GM12878 (cell line): ENCODE measurements at regions not wholly inside any gene's neighbourhood (a gene's known extent, or its start where the extent isn't known, plus 50 kb on each side); places are given as distances from the start of the nearest gene placed in this dataset.
A peak's percentile ranks its signal among the peaks of the same experiment; 100 is the strongest.

Experiments used
- ATAC-seq: fragments of 200-7000 bp; cut with Tn5 transposase; 3 replicates; pipeline ENCODE4 v1.9.1; 2020; ENCODE audit warnings: mild to moderate bottlenecking, moderate library complexity
- BruUV-seq: library from RNA; stranded (reverse); fragments of 400-500 nt; replicated peaks from 2 replicates; lab custom pipeline; 2021; lab: Mats Ljungman, UMichigan
- CTCF ChIA-PET: fragments of 300-600 bp; sonication (Branson Sonifier 250); formaldehyde crosslinking; extraction: SDS; loops from one replicate; lab custom pipeline; 2021; ENCODE audit warnings: inconsistent platforms; lab: Yijun Ruan, JAX
- POLR2A ChIA-PET: fragments of 350-600 bp; formaldehyde crosslinking; extraction: SDS; loops from one replicate; lab custom pipeline; 2021; ENCODE audit warnings: inconsistent platforms; lab: Charles Lee
- RAD21 ChIA-PET: fragments of 300-600 bp; sonication (Branson Sonifier 250); formaldehyde crosslinking; loops from one replicate; lab custom pipeline; 2023; ENCODE audit warnings: antibody characterized with exemption; ENCODE audit not compliant: unreplicated experiment; lab: Charles Lee
- SMC1A ChIA-PET: fragments of 300-600 bp; sonication (Branson Sonifier 250); formaldehyde crosslinking; loops from one replicate; lab custom pipeline; 2023; ENCODE audit not compliant: unreplicated experiment, uncharacterized antibody; lab: Charles Lee
- DNase-seq: peaks from one replicate; pipeline ENCODE4 v3.0.0-alpha.2; 2011; ENCODE audit warnings: low read depth, low spot score
- FAIRE-seq: peaks from 3 replicates; lab custom pipeline; 2011; peaks lifted over from hg19 to GRCh38; lab: Jason Lieb, UNC
- H2AFZ ChIP-seq: 2 replicates; pipeline ENCODE4 v1.6.0; 2011; ENCODE audit warnings: low read depth, low read length, control low read depth; ENCODE audit not compliant: control insufficient read depth
- H3K27ac ChIP-seq: 2 replicates; pipeline ENCODE4 v1.5.1; 2011; ENCODE audit warnings: control low read depth; ENCODE audit not compliant: control insufficient read depth, insufficient read depth
- H3K27me3 ChIP-seq, 2 experiments: replicated peaks in 1 of 2; 2 replicates each; pipeline versions ENCODE4 v1.6.0 to v1.6.1; 2011; ENCODE audit warnings: low read length in 1 of 2; ENCODE audit not compliant: control insufficient read depth in 2 of 2, insufficient read depth in 2 of 2
- H3K36me3 ChIP-seq, 2 experiments: 2 replicates each; pipeline ENCODE4 v1.5.1; 2011; ENCODE audit warnings: low read length in 1 of 2; ENCODE audit not compliant: control insufficient read depth in 2 of 2, insufficient read depth in 2 of 2
- H3K4me1 ChIP-seq: 2 replicates; pipeline ENCODE4 v1.6.1; 2011; ENCODE audit warnings: mild to moderate bottlenecking, low read length, moderate library complexity, mixed read lengths; ENCODE audit not compliant: control insufficient read depth, insufficient read depth
- H3K4me2 ChIP-seq: 2 replicates; pipeline ENCODE4 v1.6.0; 2011; ENCODE audit warnings: control low read depth; ENCODE audit not compliant: control insufficient read depth, insufficient read depth
- H3K4me3 ChIP-seq: fragments of 200-600 bp; sonication (generic); 2 replicates; pipeline ENCODE4 v1.5.1; 2016
- H3K79me2 ChIP-seq: 2 replicates; pipeline ENCODE4 v1.6.0; 2011; ENCODE audit warnings: low read length; ENCODE audit not compliant: control insufficient read depth, insufficient read depth
- H3K9ac ChIP-seq: 2 replicates; pipeline ENCODE4 v1.8.0; 2011; ENCODE audit warnings: low read length, control low read depth, mixed read lengths; ENCODE audit not compliant: control insufficient read depth, insufficient read depth
- H3K9me3 ChIP-seq: replicated peaks from 3 replicates; pipeline ENCODE4 v1.5.1; 2011; ENCODE audit warnings: mild to moderate bottlenecking, low read length; ENCODE audit not compliant: control insufficient read depth, insufficient read depth
- H4K20me1 ChIP-seq: 2 replicates; pipeline ENCODE4 v1.6.0; 2011; ENCODE audit not compliant: control insufficient read depth, insufficient read depth
- BMI1 ChIP-seq: fragments of 450-650 bp; IDR thresholded peaks from 2 replicates; pipeline ENCODE4 v1.6.1; 2016; ENCODE audit warnings: mild to moderate bottlenecking, moderate library complexity, borderline replicate concordance
- EED ChIP-seq: sonication (generic); IDR thresholded peaks from 2 replicates; pipeline ENCODE4 v1.6.1; 2016; ENCODE audit warnings: antibody characterized with exemption, low read depth
- MTA3 ChIP-seq: IDR thresholded peaks from 2 replicates; pipeline ENCODE4 v1.6.1; 2012; ENCODE audit warnings: low read length, inconsistent platforms, borderline replicate concordance
- MYB ChIP-seq: fragments of 150-350 bp; IDR thresholded peaks from 2 replicates; pipeline ENCODE4 v1.6.1; 2014; ENCODE audit warnings: mild to moderate bottlenecking, low read depth, low read length, borderline replicate concordance
- NFXL1 ChIP-seq: fragments of 450-650 bp; IDR thresholded peaks from 2 replicates; pipeline ENCODE4 v1.6.1; 2017; ENCODE audit warnings: antibody characterized with exemption, mild to moderate bottlenecking, borderline replicate concordance
- NR2F1 ChIP-seq: fragments of 450-650 bp; conservative IDR thresholded peaks from 2 replicates; pipeline ENCODE4 v1.6.1; 2017; ENCODE audit warnings: mild to moderate bottlenecking
- POLR2AphosphoS2 ChIP-seq: IDR thresholded peaks from 2 replicates; pipeline ENCODE4 v1.6.1; 2011; ENCODE audit warnings: low read depth, mild to moderate bottlenecking, low read length, improper control_type of control experiment, moderate library complexity
- RAD21 ChIP-seq: IDR thresholded peaks from 2 replicates; pipeline ENCODE4 v1.6.1; 2011; ENCODE audit warnings: mild to moderate bottlenecking, low read depth, low read length, moderate library complexity; ENCODE audit not compliant: insufficient read depth
- RB1 ChIP-seq: fragments of 450-650 bp; formaldehyde crosslinking; IDR thresholded peaks from 2 replicates; pipeline ENCODE4 v1.6.1; 2017; ENCODE audit warnings: mild to moderate bottlenecking, borderline replicate concordance
- RBBP5 ChIP-seq: fragments of 200-600 bp; sonication (generic); conservative IDR thresholded peaks from 2 replicates; pipeline ENCODE4 v1.6.1; 2016
- SRF ChIP-seq, 2 experiments: IDR thresholded peaks; 2 replicates each; pipeline ENCODE4 v1.6.1; 2011; ENCODE audit warnings: low read depth in 2 of 2, low read length in 2 of 2, mild to moderate bottlenecking in 1 of 2, moderate library complexity in 1 of 2
- TAF1 ChIP-seq: IDR thresholded peaks from 2 replicates; pipeline ENCODE4 v1.6.1; 2011; ENCODE audit warnings: mild to moderate bottlenecking, low read depth, low read length, borderline replicate concordance
- ZBED1 ChIP-seq: IDR thresholded peaks from 2 replicates; pipeline ENCODE4 v1.6.1; 2016; ENCODE audit warnings: borderline replicate concordance
- ZNF274 ChIP-seq: IDR thresholded peaks from one replicate; pipeline ENCODE4 v1.8.0; 2011; ENCODE audit not compliant: insufficient read length, insufficient read depth
- WGBS: methylation state at CpG from one replicate; pipeline ENCODE4 v1.1.6; 2016; ENCODE audit warnings: low lambda C conversion rate; ENCODE audit not compliant: insufficient replicate concordance, insufficient coverage; ENCODE audit errors: missing lambda C conversion rate; 5-methylcytosine and 5-hydroxymethylcytosine counted together
- in situ Hi-C: fragments of 300-500 bp; cut with MboI; formaldehyde crosslinking; loops from 9 replicates; pipeline ENCODE4 v1.14.3; 2018; ENCODE audit warnings: mixed read lengths
- intact Hi-C: fragments of 100-400 bp; cut with micrococcal nuclease; formaldehyde crosslinking; loops from one replicate; pipeline ENCODE4 v1.14.2; 2022; ENCODE audit not compliant: unreplicated experiment
- TF ChIP-seq, protein P1 (sequence below): fragments of 450-650 bp; IDR thresholded peaks from 2 replicates; pipeline ENCODE4 v1.6.1; 2017; ENCODE audit warnings: mild to moderate bottlenecking, moderate library complexity
- TF ChIP-seq, protein P2 (sequence below): IDR thresholded peaks from 2 replicates; pipeline ENCODE4 v1.6.1; 2012; ENCODE audit warnings: low read depth, low read length, improper control_type of control experiment

GRCh38 chr9:72471096-72471495, 50.3 kb upstream of the TMC1 start (continued):
- no peak for TF ChIP-seq NFXL1
- TF ChIP-seq BMI1, result no peak
- no peak for TF ChIP-seq RBBP5

DNA sequence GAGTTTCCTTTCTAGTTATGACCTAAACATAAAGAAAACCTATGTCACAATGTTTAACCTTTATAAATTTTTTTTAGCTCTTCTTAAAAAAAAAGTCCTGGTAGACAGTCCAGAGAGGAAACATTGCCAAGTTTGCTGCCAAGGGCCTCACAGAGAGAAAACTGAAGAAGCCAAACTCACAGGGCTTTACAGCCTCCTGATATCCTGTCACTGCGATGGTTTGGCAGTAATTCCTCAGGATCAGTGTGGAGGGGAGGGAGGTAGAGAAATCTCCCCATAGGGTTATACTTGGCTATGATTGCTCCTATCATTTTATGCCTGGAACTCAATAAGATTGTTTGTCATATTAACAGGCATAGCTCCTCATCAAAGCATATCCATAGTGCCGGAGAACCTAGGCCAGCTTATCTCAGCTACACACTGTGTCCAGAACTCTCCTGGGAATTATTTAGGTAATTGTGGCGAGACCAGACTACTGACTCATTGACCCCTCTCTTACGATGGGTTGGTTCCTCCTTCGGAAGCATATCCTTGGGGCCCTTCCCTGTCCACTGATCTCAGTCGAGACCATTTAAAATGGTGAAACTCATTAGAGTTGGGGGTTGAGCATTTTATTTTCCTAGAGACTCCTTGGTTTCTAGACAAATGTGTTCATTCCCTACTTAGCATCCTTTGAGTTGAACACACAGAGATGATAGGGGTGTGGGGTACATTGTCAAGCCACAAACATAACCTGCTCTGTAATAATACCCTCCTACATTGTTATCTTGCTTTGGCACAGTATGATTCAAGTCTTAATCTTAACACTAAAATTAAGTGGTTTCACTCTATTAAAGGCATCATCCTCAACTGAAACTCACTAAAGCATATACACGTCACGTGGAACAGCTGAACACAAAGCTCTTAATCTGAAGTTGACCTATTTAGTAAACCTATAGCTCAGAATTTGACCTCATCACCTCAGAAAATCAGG, 53.4 kb upstream of the TMC1 start:
- no peak for FAIRE-seq
- CTCF ChIA-PET, result interaction anchor here (0.9 kb wide), 1 partner anchor 41 kb away, joined by 3 read pairs; no protein-coding TSS in a partner anchor
- no peak for TF ChIP-seq TAF1
- no peak for TF ChIP-seq MTA3
- no peak for TF ChIP-seq SRF (IDR thresholded peaks at IDR 0.05; ENCODE audit: low read depth in 2 of 2, low read length in 2 of 2)
- TF ChIP-seq, protein P1, sequence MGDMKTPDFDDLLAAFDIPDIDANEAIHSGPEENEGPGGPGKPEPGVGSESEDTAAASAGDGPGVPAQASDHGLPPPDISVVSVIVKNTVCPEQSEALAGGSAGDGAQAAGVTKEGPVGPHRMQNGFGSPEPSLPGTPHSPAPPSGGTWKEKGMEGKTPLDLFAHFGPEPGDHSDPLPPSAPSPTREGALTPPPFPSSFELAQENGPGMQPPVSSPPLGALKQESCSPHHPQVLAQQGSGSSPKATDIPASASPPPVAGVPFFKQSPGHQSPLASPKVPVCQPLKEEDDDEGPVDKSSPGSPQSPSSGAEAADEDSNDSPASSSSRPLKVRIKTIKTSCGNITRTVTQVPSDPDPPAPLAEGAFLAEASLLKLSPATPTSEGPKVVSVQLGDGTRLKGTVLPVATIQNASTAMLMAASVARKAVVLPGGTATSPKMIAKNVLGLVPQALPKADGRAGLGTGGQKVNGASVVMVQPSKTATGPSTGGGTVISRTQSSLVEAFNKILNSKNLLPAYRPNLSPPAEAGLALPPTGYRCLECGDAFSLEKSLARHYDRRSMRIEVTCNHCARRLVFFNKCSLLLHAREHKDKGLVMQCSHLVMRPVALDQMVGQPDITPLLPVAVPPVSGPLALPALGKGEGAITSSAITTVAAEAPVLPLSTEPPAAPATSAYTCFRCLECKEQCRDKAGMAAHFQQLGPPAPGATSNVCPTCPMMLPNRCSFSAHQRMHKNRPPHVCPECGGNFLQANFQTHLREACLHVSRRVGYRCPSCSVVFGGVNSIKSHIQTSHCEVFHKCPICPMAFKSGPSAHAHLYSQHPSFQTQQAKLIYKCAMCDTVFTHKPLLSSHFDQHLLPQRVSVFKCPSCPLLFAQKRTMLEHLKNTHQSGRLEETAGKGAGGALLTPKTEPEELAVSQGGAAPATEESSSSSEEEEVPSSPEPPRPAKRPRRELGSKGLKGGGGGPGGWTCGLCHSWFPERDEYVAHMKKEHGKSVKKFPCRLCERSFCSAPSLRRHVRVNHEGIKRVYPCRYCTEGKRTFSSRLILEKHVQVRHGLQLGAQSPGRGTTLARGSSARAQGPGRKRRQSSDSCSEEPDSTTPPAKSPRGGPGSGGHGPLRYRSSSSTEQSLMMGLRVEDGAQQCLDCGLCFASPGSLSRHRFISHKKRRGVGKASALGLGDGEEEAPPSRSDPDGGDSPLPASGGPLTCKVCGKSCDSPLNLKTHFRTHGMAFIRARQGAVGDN, result 0 out of 2 replicates have a peak, but pooled peaks have one; percentile 30
- no peak for TF ChIP-seq ZBED1
- TF ChIP-seq, protein P2, sequence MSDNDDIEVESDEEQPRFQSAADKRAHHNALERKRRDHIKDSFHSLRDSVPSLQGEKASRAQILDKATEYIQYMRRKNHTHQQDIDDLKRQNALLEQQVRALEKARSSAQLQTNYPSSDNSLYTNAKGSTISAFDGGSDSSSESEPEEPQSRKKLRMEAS, result no peak
- TF ChIP-seq RAD21, result no peak
- no peak for TF ChIP-seq ZNF274
- no peak for TF ChIP-seq EED
- TF ChIP-seq RB1, result no peak
- TF ChIP-seq NR2F1, result peak; percentile 49; the same call in 1 of the 2 replicates
- no peak for TF ChIP-seq POLR2AphosphoS2
- TF ChIP-seq MYB, result no peak

More for the DNA sequence above, 53.4 kb upstream of the TMC1 start:
- intact Hi-C loops (no loop called here), in situ Hi-C loops (no loop called here)
- no TSS peak for BruUV-seq
- H3K36me3 ChIP-seq, result no peaks in the 10 kb centered on the region
- no peak overlapping the region for H3K4me3 ChIP-seq
- no peak overlapping the region for H2AFZ ChIP-seq
- ChIA-PET SMC1A (interaction anchor here (0.5 to 1.9 kb wide), 6 partner anchors 8 to 108 kb away, joined by 3 to 16 read pairs (median 4); no protein-coding TSS in a partner anchor), RAD21 (interaction anchor here (0.6 to 1.8 kb wide), 5 partner anchors 9 to 124 kb away, joined by 3 to 5 read pairs (median 4); no protein-coding TSS in a partner anchor), POLR2A (interaction anchor here (0.6 to 1.6 kb wide), 4 partner anchors 10 to 47 kb away, joined by 3 to 5 read pairs (median 4); no protein-coding TSS in a partner anchor)
- DNase-seq (no peak), ATAC-seq (peak; percentile 70)
- no peaks in the 10 kb centered on the region for H4K20me1 ChIP-seq
- no peaks in the 10 kb centered on the region for H3K27me3 ChIP-seq
- H3K27ac ChIP-seq, result no peak overlapping the region
- H3K9ac ChIP-seq, result no peak overlapping the region
- peaks cover 1% of the 10 kb centered on the region for H3K4me1 ChIP-seq
- no peaks in the 10 kb centered on the region for H3K79me2 ChIP-seq
- peaks cover 2% of the 10 kb centered on the region; the same call in 2 of the 3 replicates for H3K9me3 ChIP-seq
- H3K4me2 ChIP-seq, result no peak overlapping the region
- 86% methylated on average over 8 of the region's 8 CpGs for WGBS
